CD4-positive, alpha-beta T cell treated with Interleukin-17A for 1 hour (primary cell): ENCODE measurements at regions not wholly inside any gene's neighbourhood (a gene's known extent, or its start where the extent isn't known, plus 50 kb on each side); places are given as distances from the start of the nearest gene placed in this dataset.

Experiments used
- DNase-seq: peaks from one replicate; pipeline ENCODE4 v3.0.0-alpha.2; 2020

DNA sequence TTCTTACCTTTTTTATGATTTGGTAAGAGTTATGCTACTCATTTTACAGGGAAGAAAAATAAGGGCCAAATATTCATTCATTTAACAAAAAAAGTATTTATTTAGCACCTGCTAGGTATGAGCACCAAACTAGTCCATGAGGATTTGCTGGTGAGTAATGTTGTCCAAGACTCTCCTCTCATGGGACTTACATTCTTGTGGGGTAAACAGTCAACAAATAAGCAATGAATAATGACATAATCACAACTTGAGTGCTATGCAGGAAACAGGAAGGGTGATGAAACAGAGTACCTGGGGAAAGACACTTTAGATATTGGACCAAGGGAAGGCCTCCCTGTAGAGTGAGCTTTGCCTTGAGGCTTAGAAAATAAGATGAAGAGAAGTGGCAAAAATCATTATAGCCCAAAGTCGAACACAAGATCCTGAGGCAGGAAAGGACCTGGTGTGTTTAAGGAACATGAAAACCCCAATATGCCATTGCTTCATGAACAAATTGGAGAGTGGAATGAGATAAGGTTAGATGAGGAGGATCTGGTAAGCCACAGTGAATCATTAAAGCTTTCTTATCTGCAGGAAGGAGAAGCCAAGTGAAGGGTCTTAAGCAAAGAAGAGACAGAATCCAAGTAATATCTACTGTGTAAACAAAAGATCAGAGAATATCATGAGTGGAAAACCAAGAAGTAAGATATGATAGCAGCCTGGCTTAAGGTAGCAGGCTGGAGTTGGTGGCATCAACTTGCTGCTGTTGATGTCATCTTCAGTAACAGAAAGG is 294.5 kb upstream of the NBEA start:
- DNase-seq: no peak

DNA sequence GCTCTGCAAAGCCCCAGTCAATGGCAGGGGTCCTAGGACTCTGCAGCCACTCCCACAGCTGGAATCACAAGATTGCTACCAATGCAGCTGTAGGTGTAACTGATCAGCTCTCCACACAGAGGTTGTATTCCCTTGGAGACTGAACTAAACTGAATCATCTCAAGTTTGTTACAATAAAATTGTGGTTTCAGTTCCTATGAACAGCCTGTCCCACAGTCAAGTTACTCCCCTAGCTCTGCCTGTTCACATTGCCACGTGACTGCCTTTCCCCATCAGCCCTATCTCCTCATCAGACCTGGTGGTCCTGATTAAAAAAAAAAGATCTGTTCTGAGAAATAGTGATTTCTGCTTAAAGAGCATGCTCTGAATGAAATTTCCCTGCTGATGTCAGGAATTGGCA is 287.9 kb upstream of the NBEA start:
- no peak for DNase-seq

DNA sequence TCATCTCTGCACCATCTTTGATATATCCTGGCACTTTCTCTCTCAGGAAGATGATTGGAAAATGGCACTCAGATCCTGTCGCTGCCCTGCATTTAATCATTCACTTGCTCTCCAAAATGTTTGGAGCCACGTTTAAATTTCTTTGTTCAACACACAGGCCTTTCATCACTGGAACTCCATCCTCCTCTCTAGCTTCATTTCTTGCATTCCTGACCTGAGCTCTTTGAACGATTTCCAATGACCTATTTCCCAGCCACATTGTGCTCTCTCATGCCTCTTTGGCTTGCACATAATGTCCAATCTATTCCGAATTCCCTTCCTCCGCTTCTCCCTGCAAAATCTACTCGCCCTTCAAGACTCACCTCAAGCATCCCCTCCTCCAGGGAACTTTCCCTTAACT is 287.4 kb upstream of the NBEA start:
- DNase-seq: no peak

DNA sequence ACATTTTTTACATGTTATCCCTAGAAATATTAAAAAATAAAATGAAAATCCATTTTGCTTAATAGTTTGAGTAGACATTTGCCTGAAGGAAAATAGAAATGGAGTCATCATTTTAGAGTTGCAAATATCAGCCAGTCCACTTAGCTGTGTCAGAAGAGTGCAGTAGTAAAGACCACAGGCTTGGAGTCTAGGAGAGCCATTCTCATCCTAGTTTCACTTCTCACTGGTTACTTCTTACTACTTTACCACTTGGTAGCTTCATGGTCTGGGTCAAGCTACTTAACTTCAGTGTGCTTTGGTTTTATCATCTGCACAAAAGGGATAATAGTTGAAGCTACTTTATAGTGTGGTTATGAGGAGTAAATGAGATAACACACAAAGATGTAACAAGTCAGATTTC is 286.5 kb upstream of the NBEA start:
- DNase-seq: no peak

DNA sequence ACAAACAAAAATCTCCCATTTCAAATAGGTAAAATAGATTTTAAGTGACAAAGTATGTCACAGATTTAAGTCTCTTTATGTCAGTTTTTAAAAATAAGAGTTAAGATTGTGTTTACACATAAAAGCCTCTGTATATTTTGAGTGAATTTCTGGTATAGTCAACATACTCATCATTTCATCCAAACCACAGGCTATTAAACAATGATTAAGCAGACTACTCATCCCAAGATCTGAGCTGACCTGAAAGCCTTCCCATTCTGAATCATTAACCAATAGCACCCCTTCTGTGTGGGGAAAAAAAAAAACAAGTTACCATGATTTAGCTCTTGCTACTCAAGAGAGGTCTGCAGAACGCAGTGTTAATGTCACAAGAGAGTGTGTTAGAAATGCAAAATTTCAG is 284.4 kb upstream of the NBEA start:
- no peak for DNase-seq

DNA sequence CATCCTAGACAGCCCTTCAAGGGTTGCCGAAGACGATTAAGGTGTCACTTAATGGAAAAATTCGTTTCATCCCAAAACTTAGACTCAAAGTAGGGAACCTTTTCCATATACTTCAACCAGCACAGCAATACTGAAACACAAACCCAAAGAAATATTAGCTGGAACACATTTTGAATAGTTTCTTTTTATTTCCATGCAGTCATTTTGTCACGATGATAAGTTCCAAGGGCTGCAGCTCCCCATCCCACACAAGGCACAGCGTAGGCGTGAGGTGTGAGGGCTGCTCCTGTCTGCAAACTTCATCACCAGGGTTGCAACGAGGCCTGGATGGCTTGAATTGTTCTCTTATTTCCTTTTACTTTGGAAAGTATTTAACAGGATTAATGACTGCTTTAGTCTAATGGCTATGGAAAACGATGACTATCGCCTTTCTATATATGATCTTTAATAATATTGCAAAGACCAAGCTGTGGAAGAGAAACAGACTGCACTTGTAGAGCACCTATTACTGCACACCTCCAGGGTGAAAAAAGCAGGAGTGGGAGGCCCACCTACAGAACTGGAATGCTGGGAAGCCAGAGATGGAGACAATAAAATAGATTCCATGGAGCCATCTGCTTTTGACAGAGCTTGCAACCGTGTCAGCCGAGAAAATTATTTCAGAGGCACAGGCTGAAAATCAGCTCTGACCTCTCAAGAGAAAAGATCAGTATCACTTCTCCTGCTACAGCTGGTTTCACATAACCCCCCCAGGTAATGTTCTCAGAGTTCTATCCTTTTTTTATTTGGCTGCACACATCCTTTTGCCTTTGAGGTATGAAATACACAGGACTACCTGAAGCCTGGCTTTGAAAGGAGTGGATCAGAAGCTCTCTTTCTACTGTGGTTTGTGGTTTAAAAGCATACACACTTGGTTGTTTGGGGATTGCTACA is 274.5 kb upstream of the NBEA start:
- no peak for DNase-seq

DNA sequence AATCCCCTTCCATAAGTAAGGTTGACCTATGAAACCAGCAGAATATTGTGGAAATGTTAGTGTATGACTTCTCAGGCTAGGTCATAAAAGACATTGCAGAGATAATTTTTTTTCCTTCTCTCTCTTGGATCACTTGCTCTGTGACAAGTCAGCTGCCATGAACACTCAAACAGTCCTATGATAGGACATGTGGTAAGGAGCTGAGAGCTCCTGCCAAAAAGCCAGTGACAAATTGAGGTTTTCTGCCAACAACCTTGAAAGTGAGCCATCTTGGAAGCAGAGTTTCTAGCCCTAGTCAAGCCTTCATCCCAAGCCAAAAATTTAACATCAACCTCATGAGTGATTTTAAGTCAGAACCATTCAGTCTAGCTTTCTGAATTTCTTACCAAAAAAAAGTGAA is 270.9 kb upstream of the NBEA start:
- DNase-seq: no peak

DNA sequence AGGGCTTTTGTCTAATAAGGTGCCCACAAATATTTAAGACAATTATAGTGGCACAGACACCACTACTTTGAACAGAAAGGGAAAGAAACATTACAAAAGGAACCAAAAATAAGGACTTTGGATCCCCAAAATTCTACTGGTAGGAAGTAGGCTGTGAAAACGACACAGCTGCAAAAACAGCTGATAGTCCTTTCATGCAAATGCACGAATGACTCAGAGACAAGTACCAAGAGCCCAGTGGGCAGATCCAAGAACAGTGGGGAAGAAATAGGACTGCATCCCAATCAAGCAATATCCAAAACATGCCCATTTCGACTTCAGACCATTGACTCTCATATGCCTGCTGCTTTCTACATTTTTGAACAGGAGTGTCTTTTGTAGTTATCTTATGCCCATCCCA is 269.4 kb upstream of the NBEA start:
- DNase-seq: no peak

DNA sequence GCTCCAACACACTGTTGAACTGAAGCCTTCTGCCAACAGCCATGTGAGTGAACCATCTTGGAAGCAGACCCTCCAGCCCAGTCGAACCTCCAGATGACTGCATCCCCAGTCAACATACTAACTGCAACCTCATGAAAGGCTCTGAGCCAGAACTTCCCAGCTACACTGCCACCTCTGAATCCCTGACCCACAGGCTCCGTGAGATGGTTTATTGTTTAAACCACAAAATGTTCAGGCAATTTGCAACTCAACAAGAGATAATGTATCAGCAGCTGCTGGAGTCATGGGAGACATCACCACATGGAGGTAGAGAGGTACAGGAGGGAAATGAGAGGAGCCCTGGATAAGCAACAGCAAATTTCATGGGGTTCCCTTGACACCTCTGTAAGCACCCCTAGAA is 266.4 kb upstream of the NBEA start:
- no peak for DNase-seq

DNA sequence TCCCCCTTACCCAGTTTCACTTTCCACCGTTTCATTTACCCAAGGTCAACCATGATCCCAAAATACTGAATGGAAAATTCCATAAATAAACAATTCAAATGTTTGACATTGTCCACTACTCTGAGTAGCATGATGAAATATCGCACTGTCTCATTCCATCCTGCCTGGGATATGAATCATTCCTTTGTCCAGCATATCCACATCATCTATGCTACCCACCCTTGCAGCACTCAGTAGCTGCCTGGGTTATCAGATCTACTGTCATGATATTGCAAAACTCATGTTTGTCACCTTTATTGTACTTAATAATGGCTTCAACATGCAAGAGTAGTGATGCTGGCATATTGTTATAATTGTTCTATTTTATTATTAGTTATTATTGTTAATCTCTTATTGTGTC is 263.9 kb upstream of the NBEA start:
- no peak for DNase-seq

DNA sequence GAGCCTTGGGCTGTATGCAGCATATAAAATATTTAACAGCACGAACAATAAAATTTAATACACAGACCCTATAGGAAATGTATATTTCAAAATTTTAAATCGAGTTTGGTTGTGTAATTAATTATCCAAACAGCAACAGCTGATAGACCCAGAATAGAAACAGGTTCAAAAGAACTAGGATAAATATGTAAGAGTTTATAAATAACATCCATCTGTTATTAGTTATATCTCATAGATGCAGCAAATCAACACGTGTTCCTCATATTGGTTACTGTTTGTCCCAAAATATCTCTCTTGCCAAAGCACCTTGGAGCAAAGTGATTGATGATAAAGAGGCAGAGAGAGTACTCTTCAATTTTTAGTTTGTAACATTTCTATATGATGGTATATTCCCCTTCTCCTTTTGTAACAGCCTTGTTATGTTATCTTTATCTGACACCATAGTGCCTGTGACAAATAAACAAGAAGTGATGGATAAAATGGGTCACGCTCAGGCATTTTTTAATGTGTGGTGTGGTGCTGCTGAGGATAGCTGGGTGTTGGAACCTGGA is 260.6 kb upstream of the NBEA start:
- no peak for DNase-seq

DNA sequence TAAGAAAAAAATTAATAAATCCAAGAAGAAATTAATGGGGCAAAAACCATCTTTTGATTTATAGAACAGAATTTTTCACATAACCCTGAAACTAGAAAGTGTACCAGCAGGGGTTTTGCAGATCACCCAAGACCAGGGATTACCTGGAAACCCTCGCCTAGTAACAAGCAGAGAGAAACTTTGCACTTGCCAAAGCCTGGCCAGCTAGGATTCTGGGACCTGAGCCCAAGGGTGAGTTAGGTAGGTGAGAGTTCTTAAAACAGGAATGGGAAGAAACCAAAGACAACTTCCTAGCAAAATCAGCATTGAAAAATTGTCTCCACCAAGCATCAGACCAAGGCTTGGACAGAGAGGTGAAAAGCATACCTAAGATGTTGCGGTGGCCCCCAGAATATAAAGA is 247.0 kb upstream of the NBEA start:
- DNase-seq: no peak

DNA sequence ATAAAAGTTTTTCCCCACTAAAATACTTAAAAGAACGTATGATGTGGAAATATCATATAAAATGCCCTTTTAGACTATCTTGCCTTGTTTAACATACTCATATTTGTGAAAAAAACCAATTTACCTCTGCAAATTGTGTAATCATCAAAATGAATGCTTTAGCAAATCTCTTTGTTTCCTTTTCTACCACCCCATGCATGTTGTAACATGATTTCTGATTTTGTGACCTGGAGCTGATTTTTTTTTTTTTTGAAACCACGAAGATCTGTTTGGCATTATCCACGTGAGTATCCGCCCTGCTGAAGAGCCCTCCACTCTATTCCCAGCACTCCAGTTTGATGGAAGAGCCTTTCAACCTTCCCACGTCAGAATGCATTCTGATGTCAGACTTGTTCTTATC is 245.8 kb upstream of the NBEA start:
- no peak for DNase-seq

DNA sequence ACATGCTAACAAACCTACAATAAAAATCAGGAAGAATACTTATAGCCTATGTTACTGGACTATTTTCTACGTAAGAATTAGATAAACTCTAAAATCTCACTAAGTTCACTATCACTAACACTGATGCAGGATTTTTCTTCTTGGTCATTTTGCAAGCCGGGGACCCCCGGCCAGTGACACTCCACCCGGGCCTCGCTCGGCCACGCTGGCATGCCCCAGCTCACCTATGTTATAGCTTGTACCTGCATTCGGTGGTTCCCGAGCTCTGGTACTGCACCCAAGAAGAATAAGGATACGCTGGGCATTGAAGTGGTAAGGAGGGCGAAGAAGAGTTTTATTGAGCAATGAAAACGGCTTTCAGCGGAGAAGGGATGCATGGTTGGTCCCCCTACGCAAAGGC is 245.3 kb upstream of the NBEA start:
- DNase-seq: no peak

DNA sequence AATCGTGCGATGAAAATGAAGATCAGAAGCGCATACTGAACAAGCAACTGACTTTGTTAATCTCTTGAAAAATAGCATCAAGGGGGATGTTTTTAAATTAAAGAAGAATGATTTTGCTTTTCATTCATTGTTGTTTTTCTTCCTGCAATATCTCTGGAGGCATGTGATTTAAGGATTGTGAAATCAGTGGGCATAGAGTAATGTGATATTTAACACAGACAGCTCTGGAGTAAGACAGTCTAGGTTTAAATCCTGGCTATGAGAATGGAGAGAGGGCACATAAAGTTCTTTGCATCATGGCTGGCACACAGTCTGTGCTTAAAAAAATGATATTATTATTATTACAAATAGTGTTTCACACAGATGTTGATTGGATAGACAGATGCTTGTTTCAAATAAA is 243.1 kb upstream of the NBEA start:
- no peak for DNase-seq

DNA sequence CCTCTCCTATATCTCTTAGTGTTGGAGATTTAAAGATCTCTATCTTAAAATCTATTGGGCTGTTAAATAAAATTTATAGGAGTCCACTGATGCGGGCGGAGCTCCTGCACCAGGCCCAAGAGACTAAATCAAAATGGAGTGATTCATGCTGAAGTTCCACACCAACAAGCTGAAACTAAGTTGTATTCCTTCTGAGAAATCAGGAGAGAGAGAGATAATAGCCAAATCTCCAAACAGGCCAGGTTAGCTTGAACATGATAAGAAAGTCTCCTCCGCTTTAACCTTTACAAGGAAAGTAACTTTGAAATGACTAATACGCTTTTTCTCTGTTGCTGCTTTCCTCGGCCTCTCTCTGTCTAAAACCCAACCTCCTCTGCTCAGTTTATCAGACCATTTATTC is 241.9 kb upstream of the NBEA start:
- no peak for DNase-seq

DNA sequence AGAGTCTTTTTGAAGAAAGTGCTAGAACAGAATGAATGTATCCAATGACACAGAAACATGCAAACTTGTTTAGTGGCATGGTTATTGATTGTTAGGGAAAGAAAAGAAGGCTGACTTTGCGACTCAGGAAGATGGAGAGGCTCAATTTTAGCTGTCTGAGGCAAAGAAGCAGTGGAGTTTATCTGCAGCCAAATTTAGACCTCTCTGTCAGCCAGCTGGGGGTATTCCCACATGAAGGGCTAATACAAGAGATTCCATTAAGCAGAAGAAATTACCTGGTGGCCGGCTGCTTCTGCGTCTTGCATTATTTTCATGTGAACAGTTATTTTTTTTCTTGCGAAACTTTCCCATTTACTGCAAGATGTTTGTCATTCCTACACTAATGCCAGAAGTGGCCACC is 240.2 kb upstream of the NBEA start:
- no peak for DNase-seq

DNA sequence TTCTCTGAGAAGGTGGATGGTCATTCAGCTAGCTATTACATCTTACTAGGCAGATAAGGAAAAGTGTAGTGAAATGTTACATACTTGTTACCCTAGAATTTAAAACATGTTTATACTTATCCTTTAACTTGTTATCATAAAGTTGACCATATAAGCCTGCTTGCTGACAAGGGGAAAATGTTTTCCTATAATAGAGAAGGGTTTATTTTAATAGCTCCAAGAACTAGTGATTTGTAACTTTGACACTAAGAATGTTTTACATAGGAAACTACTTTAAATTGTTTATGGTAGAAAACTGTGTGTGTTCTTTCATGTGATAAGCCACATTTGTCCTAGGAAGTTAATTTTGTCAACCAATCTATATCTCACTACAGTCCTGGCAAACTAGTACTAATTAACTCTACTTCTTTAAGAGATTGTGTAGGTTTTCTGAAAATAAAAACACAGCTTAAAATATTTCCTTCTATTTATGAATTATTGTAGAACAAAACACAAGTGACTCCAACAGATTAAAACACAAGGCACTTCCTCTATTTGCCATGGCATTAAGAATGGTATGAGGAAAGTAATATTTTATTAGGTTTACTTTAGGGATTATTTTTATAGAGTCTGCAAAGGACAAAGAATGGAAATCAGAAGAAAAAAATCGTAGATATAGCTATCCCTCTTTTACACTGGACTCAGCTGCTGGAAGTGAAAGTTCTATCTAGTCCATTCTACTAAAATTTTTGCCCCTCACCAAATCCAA is 233.3 kb upstream of the NBEA start:
- DNase-seq: no peak

DNA sequence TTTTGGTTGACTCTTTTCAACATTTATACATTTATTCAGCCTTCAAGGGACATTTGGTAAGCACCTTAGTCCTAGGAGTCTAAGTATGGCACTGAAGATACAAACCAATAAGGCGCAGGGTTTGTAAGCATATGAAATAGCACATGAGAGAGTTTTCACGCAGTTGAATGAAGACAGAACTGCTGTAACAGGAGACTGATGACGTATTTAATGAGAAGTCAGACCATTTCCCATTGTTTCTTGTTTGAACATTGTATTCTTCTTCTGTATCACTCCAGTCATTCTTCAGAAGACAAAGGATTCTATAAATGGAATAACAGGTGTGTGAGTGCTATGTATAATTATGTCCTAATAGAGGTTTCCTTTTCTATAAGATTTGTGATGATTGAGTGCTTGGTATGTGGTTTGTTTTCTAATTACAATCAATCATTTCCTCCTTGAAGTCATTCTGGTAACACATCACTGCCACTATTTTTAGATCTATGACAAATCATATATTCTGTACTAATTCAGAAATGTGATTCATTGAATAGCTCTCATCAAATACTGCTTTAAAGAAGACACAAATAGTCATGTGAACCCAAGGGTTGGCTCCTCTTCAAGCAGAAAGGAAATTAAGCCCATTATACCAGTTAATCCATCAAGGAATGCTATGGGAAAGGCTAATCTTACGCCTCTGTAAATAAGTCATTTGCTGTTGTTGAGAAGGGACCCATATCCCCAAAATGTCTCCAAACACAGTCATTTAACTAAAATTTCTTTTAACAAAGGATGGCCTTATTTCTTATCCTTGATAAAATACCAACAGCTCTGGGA is 222.8 kb upstream of the NBEA start:
- no peak for DNase-seq

DNA sequence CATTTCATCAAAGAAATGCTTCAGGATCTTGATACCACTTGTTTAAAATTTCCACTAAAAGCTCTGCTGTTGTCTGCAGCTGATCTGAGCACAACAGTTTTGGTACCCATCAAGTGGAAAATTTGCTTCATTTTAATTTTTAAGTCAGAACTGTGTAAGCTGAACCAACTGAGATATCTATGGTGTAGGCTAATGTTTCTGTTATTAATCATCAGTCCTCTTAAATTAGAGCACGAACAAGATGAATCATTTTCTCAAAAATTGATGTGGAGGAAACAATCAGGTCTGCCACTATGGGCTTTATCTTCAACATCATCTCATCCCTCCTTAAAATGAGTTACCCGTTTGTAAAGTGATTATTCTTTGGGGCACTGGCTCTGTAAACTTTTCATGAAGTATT is 221.5 kb upstream of the NBEA start:
- DNase-seq: no peak

DNA sequence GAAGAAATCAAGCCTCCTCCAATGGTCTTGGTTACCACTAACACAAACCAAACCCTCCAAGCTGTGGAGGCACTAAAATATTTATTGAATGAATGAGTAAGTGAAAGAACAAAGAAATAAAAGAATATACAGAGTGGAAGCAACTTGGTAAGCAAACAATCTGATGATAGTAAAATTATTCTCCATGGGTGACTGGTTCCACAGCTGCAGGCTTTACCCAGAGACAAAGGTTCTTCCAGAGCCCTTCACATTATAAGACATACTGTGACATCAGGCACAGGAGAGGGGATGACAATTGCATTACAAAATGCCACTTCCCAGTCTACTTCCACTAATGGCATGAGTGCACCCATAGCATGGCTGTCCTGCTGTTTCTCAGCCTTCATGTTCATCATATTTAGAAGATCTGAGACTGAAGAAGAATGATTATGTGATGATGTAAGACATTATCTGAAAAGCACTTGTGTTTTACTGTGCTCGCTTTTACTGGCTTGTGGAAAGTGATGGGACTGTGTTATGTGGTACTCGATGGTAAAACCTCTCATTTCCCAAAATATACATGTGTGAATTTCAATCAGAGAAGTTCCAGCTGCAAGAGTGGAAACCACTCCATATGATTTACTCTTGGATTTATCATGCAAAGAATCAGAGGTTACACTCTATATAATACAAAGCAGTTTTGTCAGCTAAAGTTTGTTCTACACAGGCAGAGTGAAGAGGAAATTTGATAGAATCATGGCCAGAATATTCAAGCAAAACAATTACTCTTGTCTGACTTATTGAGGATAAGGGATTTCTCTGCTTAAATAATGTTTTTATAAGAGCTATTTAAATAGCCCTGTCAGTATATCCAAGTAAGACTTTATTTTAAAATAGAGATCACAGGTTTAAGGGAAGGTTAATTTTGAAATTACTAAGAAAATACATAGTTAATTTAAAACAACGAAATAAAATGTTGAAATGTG is 220.2 kb upstream of the NBEA start:
- DNase-seq: no peak
